ENCODE measurements at regions not wholly inside any gene's neighbourhood (a gene's known extent, or its start where the extent isn't known, plus 50 kb on each side); places are given as distances from the start of the nearest gene placed in this dataset.

- no peaks in the 10 kb centered on the region for H3K27me3 Mint-ChIP-seq (ENCODE audit: low read depth)
- no peaks in the 10 kb centered on the region for H3K9me3 Mint-ChIP-seq
- ChIA-PET POLR2A (no interaction called here), CTCF (interaction anchor here (0.6 kb wide), 2 partner anchors 9 to 64 kb away, joined by 3 to 5 read pairs; no protein-coding TSS in a partner anchor)
- no peak for TF ChIP-seq CREB1 (CRISPR knock-in tag; IDR thresholded peaks at IDR 0.05)
- no peak for TF ChIP-seq ATF1 (CRISPR knock-in tag; IDR thresholded peaks at IDR 0.05)
- no peak for TF ChIP-seq ZBTB43 (CRISPR knock-in tag; IDR thresholded peaks at IDR 0.05)
- TF ChIP-seq ZNF671 (CRISPR knock-in tag; IDR thresholded peaks at IDR 0.05): no peak
- no peak for TF ChIP-seq ZNF317 (CRISPR knock-in tag; IDR thresholded peaks at IDR 0.05; ENCODE audit: borderline replicate concordance, low read depth)
- TF ChIP-seq NR2C2 (CRISPR knock-in tag; IDR thresholded peaks at IDR 0.05): no peak
- TF ChIP-seq ZNF396 (CRISPR knock-in tag; IDR thresholded peaks at IDR 0.05; ENCODE audit: borderline replicate concordance): no peak
- TF ChIP-seq HMGA2 (CRISPR knock-in tag; IDR thresholded peaks at IDR 0.05): no peak
- TF ChIP-seq IRF1 (CRISPR knock-in tag; IDR thresholded peaks at IDR 0.05): no peak
- TF ChIP-seq ZNF281 (CRISPR knock-in tag; IDR thresholded peaks at IDR 0.05): no peak
- no peak for TF ChIP-seq AFF4 (CRISPR knock-in tag; IDR thresholded peaks at IDR 0.05; ENCODE audit: borderline replicate concordance)
- TF ChIP-seq FOXJ3 (CRISPR knock-in tag; IDR thresholded peaks at IDR 0.05; ENCODE audit: borderline replicate concordance): no peak
- TF ChIP-seq RELA (CRISPR knock-in tag; IDR thresholded peaks at IDR 0.05; ENCODE audit: borderline replicate concordance): no peak
- TF ChIP-seq GABPB1 (CRISPR knock-in tag; IDR thresholded peaks at IDR 0.05): no peak
- no peaks in the 10 kb centered on the region for H3K36me3 Mint-ChIP-seq
- ATAC-seq (peak; percentile 95), DNase-seq (ENCODE audit: low spot score) (no peak)
- no peak overlapping the region for H3K27ac Mint-ChIP-seq
- no peaks in the 10 kb centered on the region for H3K4me1 Mint-ChIP-seq
- no peak overlapping the region for H3K4me3 Mint-ChIP-seq
Observed at GRCh38 chr4:100576570-100576969, 58.7 kb upstream of the EMCN start.

GRCh38 chr4:100574607-100575006, 56.8 kb upstream of the EMCN start:
- Mint-ChIP-seq H3K36me3 (no peaks in the 10 kb centered on the region), H3K4me3 (no peak overlapping the region), H3K4me1 (no peaks in the 10 kb centered on the region), H3K27me3 (ENCODE audit: low read depth) (no peaks in the 10 kb centered on the region), H3K27ac (no peak overlapping the region), H3K9me3 (no peaks in the 10 kb centered on the region)
- ChIA-PET POLR2A (no interaction called here), CTCF (no interaction called here)
- TF ChIP-seq OVOL2 (CRISPR knock-in tag; IDR thresholded peaks at IDR 0.05; ENCODE audit: borderline replicate concordance): no peak
- no peak for TF ChIP-seq GABPB1 (CRISPR knock-in tag; IDR thresholded peaks at IDR 0.05)
- ATAC-seq: no peak
- no peak for DNase-seq (ENCODE audit: low spot score)

GRCh38 chr4:100569196-100569595, 51.4 kb upstream of the EMCN start:
- no peak for ATAC-seq
- TF ChIP-seq TP53 (CRISPR knock-in tag; IDR thresholded peaks at IDR 0.05) (no peak), ZNF138 (CRISPR knock-in tag; conservative IDR thresholded peaks at IDR 0.05) (no peak), NFE2L1 (CRISPR knock-in tag; IDR thresholded peaks at IDR 0.05) (no peak), OVOL2 (CRISPR knock-in tag; IDR thresholded peaks at IDR 0.05; ENCODE audit: borderline replicate concordance) (no peak), ZNF121 (CRISPR knock-in tag; IDR thresholded peaks at IDR 0.05) (no peak), ESRRA (CRISPR knock-in tag; IDR thresholded peaks at IDR 0.05; ENCODE audit: borderline replicate concordance) (no peak), USF1 (CRISPR knock-in tag; IDR thresholded peaks at IDR 0.05) (no peak), E2F4 (CRISPR knock-in tag; IDR thresholded peaks at IDR 0.05; ENCODE audit: borderline replicate concordance, low read depth) (no peak), SP1 (CRISPR knock-in tag; conservative IDR thresholded peaks at IDR 0.05) (no peak), NFATC4 (CRISPR knock-in tag; IDR thresholded peaks at IDR 0.05) (no peak)

More at GRCh38 chr4:100569196-100569595, 51.4 kb upstream of the EMCN start:
- CTCF ChIA-PET: no interaction called here
- H3K4me1 Mint-ChIP-seq: no peaks in the 10 kb centered on the region
- DNase-seq (ENCODE audit: low spot score): no peak
- H3K27me3 Mint-ChIP-seq (ENCODE audit: low read depth): no peaks in the 10 kb centered on the region
- H3K9me3 Mint-ChIP-seq: no peaks in the 10 kb centered on the region
- H3K4me3 Mint-ChIP-seq: no peak overlapping the region
- no peak overlapping the region for H3K27ac Mint-ChIP-seq
- POLR2A ChIA-PET: no interaction called here
- no peaks in the 10 kb centered on the region for H3K36me3 Mint-ChIP-seq
